ENCODE measurements at regions not wholly inside any gene's neighbourhood (a gene's known extent, or its start where the extent isn't known, plus 50 kb on each side); places are given as distances from the start of the nearest gene placed in this dataset.

DNA sequence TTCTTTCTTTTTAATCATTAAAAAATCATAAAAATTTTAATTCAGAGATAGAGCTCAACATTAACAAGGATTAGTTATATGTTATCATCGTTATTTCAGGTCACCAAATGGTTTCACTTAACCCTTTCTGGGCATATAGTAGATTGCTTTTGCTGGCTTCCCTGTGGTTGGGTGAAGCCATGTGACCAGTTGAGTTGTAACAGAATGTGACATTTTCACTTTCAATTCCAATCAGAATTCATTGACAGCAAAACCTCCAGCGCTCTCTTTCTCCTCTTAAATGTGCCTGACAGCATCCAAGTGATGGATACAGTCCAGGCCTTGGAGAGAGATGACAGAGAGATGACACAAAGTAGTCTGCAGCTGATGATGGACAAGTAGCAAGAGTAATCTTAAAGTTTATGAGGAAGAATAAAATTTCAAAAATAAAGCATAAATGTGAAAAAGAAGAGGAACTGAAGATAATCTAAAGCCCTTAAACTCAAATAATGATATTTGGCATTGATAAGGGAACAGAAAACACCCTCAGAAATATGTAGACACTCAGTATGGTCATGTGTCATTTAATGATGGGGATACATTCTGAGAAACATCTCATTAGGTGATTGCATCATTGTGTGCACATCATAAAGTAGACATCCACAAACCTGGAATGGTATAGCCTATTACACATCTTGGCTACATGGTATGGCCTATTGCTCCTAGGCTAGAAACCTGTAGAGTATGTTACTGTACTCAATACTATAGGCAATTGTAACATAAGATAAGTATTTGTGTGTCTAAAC, 92.3 kb upstream of the QRFPR start:
- ChIA-PET POLR2A (no interaction called here), CTCF (interaction anchor here (1.4 kb wide), 1 partner anchor 11 kb away, joined by 10 read pairs; no protein-coding TSS in a partner anchor)
- Histone ChIP-seq H3K9me3 (no peaks in the 10 kb centered on the region), H2AFZ (ENCODE audit: low read depth) (no peak overlapping the region), H3K9me2 (0 out of 2 replicates have a peak, but pooled peaks cover 6% of the 10 kb centered on the region), H3F3A (replicated peaks; ENCODE audit: insufficient read depth) (no peaks in the 10 kb centered on the region), H3K79me2 (ENCODE audit: insufficient read depth) (no peaks in the 10 kb centered on the region), H3K4me3 (ENCODE audit: low read depth in 2 of 2, low read length in 1 of 2) (no peak overlapping the region), H3K4me2 (no peak overlapping the region), H3K4me1 (ENCODE audit: control insufficient read depth in 1 of 2, insufficient read depth in 2 of 2, low read depth in 1 of 2, low read length in 1 of 2) (no peaks in the 10 kb centered on the region), H3K27me3 (ENCODE audit: insufficient read depth) (no peaks in the 10 kb centered on the region), H3K9ac (no peak overlapping the region), H3K36me3 (replicated peaks in 1 of 2; ENCODE audit: control insufficient read depth in 1 of 2, insufficient read depth in 2 of 2, low read length in 1 of 2) (no peaks in the 10 kb centered on the region), H4K20me1 (ENCODE audit: insufficient read depth) (no peaks in the 10 kb centered on the region), H3K27ac (ENCODE audit: low read depth in 2 of 2, low read length in 1 of 2) (no peak overlapping the region)
- no peak for DNase-seq
- no peak for TF ChIP-seq EP300 (IDR thresholded peaks at IDR 0.05; ENCODE audit: borderline replicate concordance in 1 of 2, low read depth in 1 of 2, low read length in 1 of 2)
- no peak for TF ChIP-seq RAD21 (IDR thresholded peaks at IDR 0.05; ENCODE audit: low read length)
- no peak for TF ChIP-seq RXRA (IDR thresholded peaks at IDR 0.05; ENCODE audit: borderline replicate concordance, low read depth)
- no peak for TF ChIP-seq FOXJ3 (CRISPR knock-in tag; IDR thresholded peaks at IDR 0.05)
- TF ChIP-seq, protein P1, sequence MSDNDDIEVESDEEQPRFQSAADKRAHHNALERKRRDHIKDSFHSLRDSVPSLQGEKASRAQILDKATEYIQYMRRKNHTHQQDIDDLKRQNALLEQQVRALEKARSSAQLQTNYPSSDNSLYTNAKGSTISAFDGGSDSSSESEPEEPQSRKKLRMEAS (IDR thresholded peaks at IDR 0.05; ENCODE audit: low read depth): no peak
- TF ChIP-seq, protein P2, sequence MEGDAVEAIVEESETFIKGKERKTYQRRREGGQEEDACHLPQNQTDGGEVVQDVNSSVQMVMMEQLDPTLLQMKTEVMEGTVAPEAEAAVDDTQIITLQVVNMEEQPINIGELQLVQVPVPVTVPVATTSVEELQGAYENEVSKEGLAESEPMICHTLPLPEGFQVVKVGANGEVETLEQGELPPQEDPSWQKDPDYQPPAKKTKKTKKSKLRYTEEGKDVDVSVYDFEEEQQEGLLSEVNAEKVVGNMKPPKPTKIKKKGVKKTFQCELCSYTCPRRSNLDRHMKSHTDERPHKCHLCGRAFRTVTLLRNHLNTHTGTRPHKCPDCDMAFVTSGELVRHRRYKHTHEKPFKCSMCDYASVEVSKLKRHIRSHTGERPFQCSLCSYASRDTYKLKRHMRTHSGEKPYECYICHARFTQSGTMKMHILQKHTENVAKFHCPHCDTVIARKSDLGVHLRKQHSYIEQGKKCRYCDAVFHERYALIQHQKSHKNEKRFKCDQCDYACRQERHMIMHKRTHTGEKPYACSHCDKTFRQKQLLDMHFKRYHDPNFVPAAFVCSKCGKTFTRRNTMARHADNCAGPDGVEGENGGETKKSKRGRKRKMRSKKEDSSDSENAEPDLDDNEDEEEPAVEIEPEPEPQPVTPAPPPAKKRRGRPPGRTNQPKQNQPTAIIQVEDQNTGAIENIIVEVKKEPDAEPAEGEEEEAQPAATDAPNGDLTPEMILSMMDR (IDR thresholded peaks at IDR 0.05): no peak
- TF ChIP-seq SMC3 (IDR thresholded peaks at IDR 0.05; ENCODE audit: low read depth, low read length): no peak
- no peak for TF ChIP-seq JUND (IDR thresholded peaks at IDR 0.05)
- TF ChIP-seq MXI1 (IDR thresholded peaks at IDR 0.05; ENCODE audit: low read depth, low read length): no peak
- TF ChIP-seq CHD2 (IDR thresholded peaks at IDR 0.05; ENCODE audit: low read length, partially characterized antibody): no peak
- TF ChIP-seq FOSL2 (IDR thresholded peaks at IDR 0.05; ENCODE audit: borderline replicate concordance, low read depth): no peak
- TF ChIP-seq TEAD4 (IDR thresholded peaks at IDR 0.05; ENCODE audit: borderline replicate concordance, insufficient read depth): no peak
- no peak for TF ChIP-seq MEF2A (IDR thresholded peaks at IDR 0.05; ENCODE audit: borderline replicate concordance, low read depth)
- TF ChIP-seq FOXM1 (IDR thresholded peaks at IDR 0.05; ENCODE audit: low read depth): no peak
- no peak for TF ChIP-seq TCF12 (IDR thresholded peaks at IDR 0.05)
- TF ChIP-seq SIN3A (IDR thresholded peaks at IDR 0.05; ENCODE audit: borderline replicate concordance, low read depth, low read length): no peak
- TF ChIP-seq, protein P3, sequence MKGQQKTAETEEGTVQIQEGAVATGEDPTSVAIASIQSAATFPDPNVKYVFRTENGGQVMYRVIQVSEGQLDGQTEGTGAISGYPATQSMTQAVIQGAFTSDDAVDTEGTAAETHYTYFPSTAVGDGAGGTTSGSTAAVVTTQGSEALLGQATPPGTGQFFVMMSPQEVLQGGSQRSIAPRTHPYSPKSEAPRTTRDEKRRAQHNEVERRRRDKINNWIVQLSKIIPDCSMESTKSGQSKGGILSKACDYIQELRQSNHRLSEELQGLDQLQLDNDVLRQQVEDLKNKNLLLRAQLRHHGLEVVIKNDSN (IDR thresholded peaks at IDR 0.05; ENCODE audit: borderline replicate concordance, low read depth): no peak
- no peak for TF ChIP-seq TAF1 (IDR thresholded peaks at IDR 0.05; ENCODE audit: borderline replicate concordance, low read depth, low read length)
- 3% methylated on average over 2 of the region's 2 CpGs for WGBS (ENCODE audit: low lambda C conversion rate)
